ENCODE measurements at regions not wholly inside any gene's neighbourhood (a gene's known extent, or its start where the extent isn't known, plus 50 kb on each side); places are given as distances from the start of the nearest gene placed in this dataset.

DNA sequence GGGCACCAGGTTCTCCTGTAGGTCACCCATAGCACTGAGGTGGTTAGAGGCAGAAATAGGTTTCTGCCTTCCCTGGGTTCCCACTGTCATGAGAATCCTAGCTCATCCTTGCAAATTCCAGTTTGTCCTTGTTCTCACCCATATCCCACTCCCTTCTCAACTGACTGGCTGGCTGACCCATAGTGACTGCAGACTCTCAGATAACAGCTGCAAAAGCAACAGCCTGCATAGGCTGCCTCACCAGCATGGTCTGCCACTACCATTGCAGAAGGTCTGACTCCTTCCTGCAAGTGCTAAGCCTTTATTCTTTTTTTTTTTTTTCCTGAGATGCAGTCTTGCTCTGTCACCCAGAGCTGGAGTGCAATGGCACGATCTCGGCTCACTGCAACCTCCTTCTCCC lies 194.0 kb downstream of the SEMA6A start:
- H3K4me3 ChIP-seq (ENCODE audit: insufficient read length, low read depth) = no peak overlapping the region
- H3K9ac ChIP-seq (ENCODE audit: insufficient read length, low read depth) = no peak overlapping the region
- no peak for DNase-seq (ENCODE audit: low read depth, low spot score)
- TF ChIP-seq YY1 (IDR thresholded peaks at IDR 0.05; ENCODE audit: insufficient read depth, insufficient read length) = no peak
- no peak for TF ChIP-seq ZNF274 (IDR thresholded peaks at IDR 0.05; ENCODE audit: low read depth, low read length)
- TF ChIP-seq SUZ12 (IDR thresholded peaks at IDR 0.05; ENCODE audit: extremely low read depth, insufficient read depth, insufficient read length) = no peak
- H3K27me3 ChIP-seq (ENCODE audit: insufficient read depth, insufficient read length) = no peaks in the 10 kb centered on the region
- H3K4me1 ChIP-seq (ENCODE audit: insufficient read depth, insufficient read length) = peaks cover 4% of the 10 kb centered on the region
- H3K9me3 ChIP-seq (ENCODE audit: insufficient read depth, low read length) = no peaks in the 10 kb centered on the region; the same call in 1 of the 2 replicates
- no peaks in the 10 kb centered on the region for H3K36me3 ChIP-seq (ENCODE audit: insufficient read depth, insufficient read length, low read length)

GRCh38 chr5:116379306-116379705 lies 195.3 kb downstream of the SEMA6A start:
- Histone ChIP-seq H3K36me3 (ENCODE audit: insufficient read depth, insufficient read length, low read length) (no peaks in the 10 kb centered on the region), H3K9me3 (ENCODE audit: insufficient read depth, low read length) (no peaks in the 10 kb centered on the region; the same call in 1 of the 2 replicates), H3K4me1 (ENCODE audit: insufficient read depth, insufficient read length) (peaks cover 4% of the 10 kb centered on the region), H3K27me3 (ENCODE audit: insufficient read depth, insufficient read length) (no peaks in the 10 kb centered on the region), H3K4me3 (ENCODE audit: insufficient read length, low read depth) (no peak overlapping the region), H3K9ac (ENCODE audit: insufficient read length, low read depth) (no peak overlapping the region)
- DNase-seq (ENCODE audit: low read depth, low spot score) = no peak
- TF ChIP-seq ZNF274 (IDR thresholded peaks at IDR 0.05; ENCODE audit: low read depth, low read length) (no peak), YY1 (IDR thresholded peaks at IDR 0.05; ENCODE audit: insufficient read depth, insufficient read length) (no peak)

DNA sequence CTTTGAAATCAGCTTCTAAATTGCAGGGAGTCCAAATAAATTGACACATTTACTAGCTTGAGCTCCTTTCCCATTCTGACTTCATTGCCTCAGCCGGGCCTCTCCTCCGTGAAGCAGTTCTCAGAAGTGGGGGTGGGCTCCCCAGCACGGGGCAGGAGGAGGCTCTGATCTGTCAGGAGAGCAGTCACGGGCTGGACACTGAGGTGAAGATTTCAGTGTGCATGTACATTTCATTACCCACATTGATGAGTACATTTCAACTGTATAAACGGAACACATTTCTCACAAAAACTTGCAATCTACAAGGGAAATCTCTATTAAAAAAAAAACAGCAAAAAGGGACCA lies 195.9 kb downstream of the SEMA6A start:
- Histone ChIP-seq H3K9ac (ENCODE audit: insufficient read length, low read depth) (no peak overlapping the region), H3K9me3 (ENCODE audit: insufficient read depth, low read length) (no peaks in the 10 kb centered on the region; the same call in 1 of the 2 replicates), H3K4me1 (ENCODE audit: insufficient read depth, insufficient read length) (peaks cover 4% of the 10 kb centered on the region), H3K36me3 (ENCODE audit: insufficient read depth, insufficient read length, low read length) (no peaks in the 10 kb centered on the region), H3K4me3 (ENCODE audit: insufficient read length, low read depth) (no peak overlapping the region), H3K27me3 (ENCODE audit: insufficient read depth, insufficient read length) (no peaks in the 10 kb centered on the region)
- TF ChIP-seq SUZ12 (IDR thresholded peaks at IDR 0.05; ENCODE audit: extremely low read depth, insufficient read depth, insufficient read length) = no peak
- no peak for TF ChIP-seq ZNF274 (IDR thresholded peaks at IDR 0.05; ENCODE audit: low read depth, low read length)
- no peak for TF ChIP-seq YY1 (IDR thresholded peaks at IDR 0.05; ENCODE audit: insufficient read depth, insufficient read length)
- DNase-seq (ENCODE audit: low read depth, low spot score) = no peak

DNA sequence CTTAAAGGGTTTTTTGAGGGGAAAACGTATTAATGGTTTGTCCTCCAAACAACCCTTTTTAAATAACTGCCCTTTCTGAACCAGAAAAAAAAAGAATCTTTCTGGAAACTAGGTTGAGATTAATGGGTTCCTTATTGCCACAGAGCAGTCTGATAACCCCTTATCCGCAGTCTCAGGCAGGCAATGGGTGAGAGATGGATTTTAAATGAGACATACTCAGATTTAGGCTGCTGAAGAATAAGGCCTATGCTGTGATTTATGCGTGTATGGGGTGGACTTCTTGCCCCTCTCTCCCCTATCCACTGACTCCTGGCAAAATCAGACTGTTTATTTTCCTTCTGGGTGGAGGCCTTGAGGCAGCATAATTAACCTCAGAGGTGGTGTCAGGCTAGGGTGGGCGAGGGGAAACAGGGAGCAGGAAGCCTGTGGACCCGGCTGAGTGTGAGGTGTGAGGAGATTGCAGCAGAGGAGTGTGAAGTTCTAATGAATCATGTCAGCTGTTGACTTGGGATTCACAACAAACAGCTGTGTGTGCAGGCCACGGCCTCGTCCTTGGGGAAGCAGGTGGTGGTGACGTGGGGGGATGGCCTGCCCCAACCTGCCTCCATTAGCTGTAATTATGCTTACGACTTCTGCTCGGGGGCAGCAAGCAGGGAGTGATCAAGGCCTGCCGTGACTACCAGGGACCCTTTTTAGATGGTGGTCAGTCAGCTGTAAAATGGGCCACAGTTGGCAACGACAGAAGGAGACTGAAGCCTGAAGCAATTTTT lies 196.4 kb downstream of the SEMA6A start:
- TF ChIP-seq SUZ12 (IDR thresholded peaks at IDR 0.05; ENCODE audit: extremely low read depth, insufficient read depth, insufficient read length) (no peak), YY1 (IDR thresholded peaks at IDR 0.05; ENCODE audit: insufficient read depth, insufficient read length) (no peak), ZNF274 (IDR thresholded peaks at IDR 0.05; ENCODE audit: low read depth, low read length) (no peak)
- DNase-seq (ENCODE audit: low read depth, low spot score) = no peak

DNA sequence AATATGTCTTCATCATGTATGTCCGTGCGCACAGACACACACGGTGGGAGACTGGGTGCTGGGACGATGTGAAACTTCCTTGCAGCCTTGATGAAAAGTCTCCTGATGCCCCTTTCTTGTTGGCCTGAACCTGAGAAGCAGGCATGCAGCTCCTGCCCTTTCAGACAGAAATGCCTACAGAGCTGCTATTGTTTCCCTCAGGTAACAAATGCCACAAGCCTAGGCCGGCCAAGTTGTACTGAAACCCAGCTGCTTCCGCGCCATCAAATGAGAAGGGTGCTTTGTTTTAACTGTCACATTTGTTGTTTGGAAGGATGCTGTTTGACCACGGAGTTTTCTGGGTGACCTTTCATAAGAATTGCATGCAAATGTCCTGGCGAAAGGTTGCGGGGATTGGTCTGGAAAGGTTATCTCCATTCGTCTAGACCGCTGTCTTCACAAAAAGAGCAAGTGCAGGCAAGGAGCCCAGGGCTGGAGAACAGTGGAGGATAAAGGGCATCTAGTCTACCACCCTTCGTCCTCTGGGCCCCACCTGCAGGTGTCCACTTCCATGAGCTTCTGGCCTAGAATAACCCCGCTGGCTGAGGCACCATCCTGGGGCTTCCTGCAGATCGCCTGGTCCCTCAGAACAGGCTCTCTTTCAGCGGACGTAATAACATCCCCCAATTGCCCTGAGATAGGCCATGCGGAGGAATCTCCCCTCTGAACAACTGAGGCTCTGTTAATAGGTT lies 197.2 kb downstream of the SEMA6A start:
- Histone ChIP-seq H3K4me1 (ENCODE audit: insufficient read depth, insufficient read length) (peaks cover 4% of the 10 kb centered on the region), H3K9ac (ENCODE audit: insufficient read length, low read depth) (no peak overlapping the region), H3K27me3 (ENCODE audit: insufficient read depth, insufficient read length) (no peaks in the 10 kb centered on the region), H3K9me3 (ENCODE audit: insufficient read depth, low read length) (no peaks in the 10 kb centered on the region; the same call in 1 of the 2 replicates), H3K36me3 (ENCODE audit: insufficient read depth, insufficient read length, low read length) (no peaks in the 10 kb centered on the region), H3K4me3 (ENCODE audit: insufficient read length, low read depth) (no peak overlapping the region)
- no peak for DNase-seq (ENCODE audit: low read depth, low spot score)
- TF ChIP-seq ZNF274 (IDR thresholded peaks at IDR 0.05; ENCODE audit: low read depth, low read length) = no peak
- no peak for TF ChIP-seq SUZ12 (IDR thresholded peaks at IDR 0.05; ENCODE audit: extremely low read depth, insufficient read depth, insufficient read length)

More for the DNA sequence above, 196.4 kb downstream of the SEMA6A start:
- peaks cover 4% of the 10 kb centered on the region for H3K4me1 ChIP-seq (ENCODE audit: insufficient read depth, insufficient read length)
- H3K27me3 ChIP-seq (ENCODE audit: insufficient read depth, insufficient read length) = no peaks in the 10 kb centered on the region
- no peaks in the 10 kb centered on the region; the same call in 1 of the 2 replicates for H3K9me3 ChIP-seq (ENCODE audit: insufficient read depth, low read length)
- no peak overlapping the region for H3K9ac ChIP-seq (ENCODE audit: insufficient read length, low read depth)
- H3K36me3 ChIP-seq (ENCODE audit: insufficient read depth, insufficient read length, low read length) = no peaks in the 10 kb centered on the region
- no peak overlapping the region for H3K4me3 ChIP-seq (ENCODE audit: insufficient read length, low read depth)

GRCh38 chr5:116375926-116376325 lies 198.7 kb downstream of the SEMA6A start:
- no peak overlapping the region for H3K4me3 ChIP-seq (ENCODE audit: insufficient read length, low read depth)
- TF ChIP-seq ZNF274 (IDR thresholded peaks at IDR 0.05; ENCODE audit: low read depth, low read length) (no peak), YY1 (IDR thresholded peaks at IDR 0.05; ENCODE audit: insufficient read depth, insufficient read length) (no peak), SUZ12 (IDR thresholded peaks at IDR 0.05; ENCODE audit: extremely low read depth, insufficient read depth, insufficient read length) (no peak)
- peaks cover 4% of the 10 kb centered on the region for H3K4me1 ChIP-seq (ENCODE audit: insufficient read depth, insufficient read length)
- H3K27me3 ChIP-seq (ENCODE audit: insufficient read depth, insufficient read length) = no peaks in the 10 kb centered on the region
- H3K36me3 ChIP-seq (ENCODE audit: insufficient read depth, insufficient read length, low read length) = no peaks in the 10 kb centered on the region
- H3K9ac ChIP-seq (ENCODE audit: insufficient read length, low read depth) = no peak overlapping the region
- no peak for DNase-seq (ENCODE audit: low read depth, low spot score)
- no peaks in the 10 kb centered on the region; the same call in 1 of the 2 replicates for H3K9me3 ChIP-seq (ENCODE audit: insufficient read depth, low read length)

DNA sequence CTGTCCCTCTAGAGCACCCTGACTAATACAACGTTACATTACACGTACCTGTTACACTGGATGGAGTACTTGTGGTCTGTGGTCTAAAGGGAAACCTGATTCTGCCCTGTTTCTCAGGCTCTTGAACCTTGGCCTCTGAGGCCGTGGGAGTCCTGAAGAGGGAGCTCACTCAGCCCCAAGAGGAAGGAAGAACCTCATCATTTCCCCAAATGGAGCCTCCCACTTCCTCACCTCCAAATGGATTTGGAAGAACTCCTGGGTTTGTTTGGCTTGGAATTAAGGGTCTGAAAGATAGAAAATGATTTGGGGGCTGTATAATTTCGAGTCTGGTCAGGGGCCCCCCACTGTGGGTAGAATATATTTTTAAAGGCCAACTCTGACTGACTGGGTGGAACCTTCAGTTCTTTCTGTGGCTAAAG lies 200.2 kb downstream of the SEMA6A start:
- Histone ChIP-seq H3K9me3 (ENCODE audit: insufficient read depth, low read length) (no peaks in the 10 kb centered on the region; the same call in 1 of the 2 replicates), H3K27me3 (ENCODE audit: insufficient read depth, insufficient read length) (no peaks in the 10 kb centered on the region), H3K4me1 (ENCODE audit: insufficient read depth, insufficient read length) (peaks cover 4% of the 10 kb centered on the region), H3K4me3 (ENCODE audit: insufficient read length, low read depth) (no peak overlapping the region), H3K9ac (ENCODE audit: insufficient read length, low read depth) (no peak overlapping the region), H3K36me3 (ENCODE audit: insufficient read depth, insufficient read length, low read length) (no peaks in the 10 kb centered on the region)
- TF ChIP-seq YY1 (IDR thresholded peaks at IDR 0.05; ENCODE audit: insufficient read depth, insufficient read length) (no peak), SUZ12 (IDR thresholded peaks at IDR 0.05; ENCODE audit: extremely low read depth, insufficient read depth, insufficient read length) (no peak), ZNF274 (IDR thresholded peaks at IDR 0.05; ENCODE audit: low read depth, low read length) (no peak)
- no peak for DNase-seq (ENCODE audit: low read depth, low spot score)

All from NT2/D1 (cell line).